GM12878 (cell line): ENCODE measurements at regions not wholly inside any gene's neighbourhood (a gene's known extent, or its start where the extent isn't known, plus 50 kb on each side); places are given as distances from the start of the nearest gene placed in this dataset.

ENCODE experiments used
- ATAC-seq: fragments of 200-7000 bp; cut with Tn5 transposase; 3 replicates; pipeline ENCODE4 v1.9.1; 2020; ENCODE audit warnings: mild to moderate bottlenecking, moderate library complexity
- BruUV-seq: library from RNA; stranded (reverse); fragments of 400-500 nt; replicated peaks from 2 replicates; lab custom pipeline; 2021; lab: Mats Ljungman, UMichigan
- CTCF ChIA-PET: fragments of 300-600 bp; sonication (Branson Sonifier 250); formaldehyde crosslinking; extraction: SDS; loops from one replicate; lab custom pipeline; 2021; ENCODE audit warnings: inconsistent platforms; lab: Yijun Ruan, JAX
- POLR2A ChIA-PET: fragments of 350-600 bp; formaldehyde crosslinking; extraction: SDS; loops from one replicate; lab custom pipeline; 2021; ENCODE audit warnings: inconsistent platforms; lab: Charles Lee
- RAD21 ChIA-PET: fragments of 300-600 bp; sonication (Branson Sonifier 250); formaldehyde crosslinking; loops from one replicate; lab custom pipeline; 2023; ENCODE audit warnings: antibody characterized with exemption; ENCODE audit not compliant: unreplicated experiment; lab: Charles Lee
- SMC1A ChIA-PET: fragments of 300-600 bp; sonication (Branson Sonifier 250); formaldehyde crosslinking; loops from one replicate; lab custom pipeline; 2023; ENCODE audit not compliant: unreplicated experiment, uncharacterized antibody; lab: Charles Lee
- DNase-seq: peaks from one replicate; pipeline ENCODE4 v3.0.0-alpha.2; 2011; ENCODE audit warnings: low read depth, low spot score
- FAIRE-seq: peaks from 3 replicates; lab custom pipeline; 2011; peaks lifted over from hg19 to GRCh38; lab: Jason Lieb, UNC
- H2AFZ ChIP-seq: 2 replicates; pipeline ENCODE4 v1.6.0; 2011; ENCODE audit warnings: low read depth, low read length, control low read depth; ENCODE audit not compliant: control insufficient read depth
- H3K27ac ChIP-seq: 2 replicates; pipeline ENCODE4 v1.5.1; 2011; ENCODE audit warnings: control low read depth; ENCODE audit not compliant: control insufficient read depth, insufficient read depth
- H3K27me3 ChIP-seq, 2 experiments: replicated peaks in 1 of 2; 2 replicates each; pipeline versions ENCODE4 v1.6.0 to v1.6.1; 2011; ENCODE audit warnings: low read length in 1 of 2; ENCODE audit not compliant: control insufficient read depth in 2 of 2, insufficient read depth in 2 of 2
- H3K36me3 ChIP-seq, 2 experiments: 2 replicates each; pipeline ENCODE4 v1.5.1; 2011; ENCODE audit warnings: low read length in 1 of 2; ENCODE audit not compliant: control insufficient read depth in 2 of 2, insufficient read depth in 2 of 2
- H3K4me1 ChIP-seq: 2 replicates; pipeline ENCODE4 v1.6.1; 2011; ENCODE audit warnings: mild to moderate bottlenecking, low read length, moderate library complexity, mixed read lengths; ENCODE audit not compliant: control insufficient read depth, insufficient read depth
- H3K4me2 ChIP-seq: 2 replicates; pipeline ENCODE4 v1.6.0; 2011; ENCODE audit warnings: control low read depth; ENCODE audit not compliant: control insufficient read depth, insufficient read depth
- H3K4me3 ChIP-seq: fragments of 200-600 bp; sonication (generic); 2 replicates; pipeline ENCODE4 v1.5.1; 2016
- H3K79me2 ChIP-seq: 2 replicates; pipeline ENCODE4 v1.6.0; 2011; ENCODE audit warnings: low read length; ENCODE audit not compliant: control insufficient read depth, insufficient read depth
- H3K9ac ChIP-seq: 2 replicates; pipeline ENCODE4 v1.8.0; 2011; ENCODE audit warnings: low read length, control low read depth, mixed read lengths; ENCODE audit not compliant: control insufficient read depth, insufficient read depth
- H3K9me3 ChIP-seq: replicated peaks from 3 replicates; pipeline ENCODE4 v1.5.1; 2011; ENCODE audit warnings: mild to moderate bottlenecking, low read length; ENCODE audit not compliant: control insufficient read depth, insufficient read depth
- H4K20me1 ChIP-seq: 2 replicates; pipeline ENCODE4 v1.6.0; 2011; ENCODE audit not compliant: control insufficient read depth, insufficient read depth
- CREM ChIP-seq: IDR thresholded peaks from 2 replicates; pipeline ENCODE4 v1.6.1; 2014; ENCODE audit warnings: antibody characterized with exemption, low read depth
- FOS ChIP-seq: IDR thresholded peaks from 3 replicates; pipeline ENCODE4 v1.6.1; 2011; ENCODE audit warnings: borderline replicate concordance; ENCODE audit not compliant: insufficient read length; ENCODE audit errors: extremely low read depth
- IKZF2 ChIP-seq, 2 experiments: fragments of 450-650 bp; IDR thresholded peaks; 2 replicates each; pipeline ENCODE4 v1.6.1; 2017; ENCODE audit warnings: mild to moderate bottlenecking in 2 of 2, moderate library complexity in 2 of 2
- IRF4 ChIP-seq: IDR thresholded peaks from 2 replicates; pipeline ENCODE4 v1.6.1; 2011; ENCODE audit warnings: low read depth, low read length
- NFYA ChIP-seq: IDR thresholded peaks from 2 replicates; pipeline ENCODE4 v1.6.1; 2011; ENCODE audit warnings: low read depth, mild to moderate bottlenecking, low read length, improper control_type of control experiment, borderline replicate concordance
- PAX5 ChIP-seq: IDR thresholded peaks from 2 replicates; pipeline ENCODE4 v1.6.1; 2011; ENCODE audit warnings: low read depth, low read length, borderline replicate concordance
- PAX8 ChIP-seq: fragments of 450-650 bp; IDR thresholded peaks from 2 replicates; pipeline ENCODE4 v1.6.1; 2017; ENCODE audit warnings: mild to moderate bottlenecking, moderate library complexity
- WGBS: methylation state at CpG from one replicate; pipeline ENCODE4 v1.1.6; 2016; ENCODE audit warnings: low lambda C conversion rate; ENCODE audit not compliant: insufficient replicate concordance, insufficient coverage; ENCODE audit errors: missing lambda C conversion rate; 5-methylcytosine and 5-hydroxymethylcytosine counted together
- in situ Hi-C: fragments of 300-500 bp; cut with MboI; formaldehyde crosslinking; loops from 9 replicates; pipeline ENCODE4 v1.14.3; 2018; ENCODE audit warnings: mixed read lengths
- intact Hi-C: fragments of 100-400 bp; cut with micrococcal nuclease; formaldehyde crosslinking; loops from one replicate; pipeline ENCODE4 v1.14.2; 2022; ENCODE audit not compliant: unreplicated experiment
- TF ChIP-seq, protein P1 (sequence below): fragments of 450-650 bp; IDR thresholded peaks from 2 replicates; pipeline ENCODE4 v1.6.1; 2018; ENCODE audit warnings: mild to moderate bottlenecking, low read depth, moderate library complexity; ENCODE audit not compliant: partially characterized antibody
- TF ChIP-seq, protein P2 (sequence below): IDR thresholded peaks from 2 replicates; pipeline ENCODE4 v1.6.1; 2011; ENCODE audit warnings: borderline replicate concordance, low read depth, mild to moderate bottlenecking, moderate library complexity, low read length; ENCODE audit not compliant: insufficient read depth, poor library complexity, severe bottlenecking
- TF ChIP-seq, protein P3 (sequence below): IDR thresholded peaks from 2 replicates; pipeline ENCODE4 v1.6.1; 2011; ENCODE audit warnings: low read depth, low read length, improper control_type of control experiment, borderline replicate concordance
- TF ChIP-seq, protein P4 (sequence below): fragments of 450-650 bp; IDR thresholded peaks from 2 replicates; pipeline ENCODE4 v1.6.1; 2018; ENCODE audit warnings: borderline replicate concordance, mild to moderate bottlenecking; ENCODE audit not compliant: partially characterized antibody

DNA sequence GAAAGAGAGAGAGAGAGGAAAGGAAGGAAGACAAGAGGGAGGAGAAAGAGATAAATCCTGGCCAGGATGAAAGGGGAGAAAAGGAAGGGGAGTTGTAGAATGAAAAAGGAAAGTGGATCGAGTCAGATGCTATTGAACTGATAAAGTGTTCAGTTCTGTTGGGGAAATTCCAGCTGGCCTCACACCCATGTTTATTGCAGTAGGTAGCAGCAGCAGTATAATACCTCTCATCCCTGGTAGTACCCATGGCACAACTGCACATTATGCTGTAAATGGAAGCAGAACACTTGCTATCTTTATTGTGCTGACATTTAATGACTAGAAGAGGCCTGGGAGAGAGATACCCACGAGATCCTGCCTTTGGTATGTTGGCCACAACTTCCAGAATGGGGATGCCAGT is 178.1 kb downstream of the EVX1 start (continued):
- TF ChIP-seq, protein P1, sequence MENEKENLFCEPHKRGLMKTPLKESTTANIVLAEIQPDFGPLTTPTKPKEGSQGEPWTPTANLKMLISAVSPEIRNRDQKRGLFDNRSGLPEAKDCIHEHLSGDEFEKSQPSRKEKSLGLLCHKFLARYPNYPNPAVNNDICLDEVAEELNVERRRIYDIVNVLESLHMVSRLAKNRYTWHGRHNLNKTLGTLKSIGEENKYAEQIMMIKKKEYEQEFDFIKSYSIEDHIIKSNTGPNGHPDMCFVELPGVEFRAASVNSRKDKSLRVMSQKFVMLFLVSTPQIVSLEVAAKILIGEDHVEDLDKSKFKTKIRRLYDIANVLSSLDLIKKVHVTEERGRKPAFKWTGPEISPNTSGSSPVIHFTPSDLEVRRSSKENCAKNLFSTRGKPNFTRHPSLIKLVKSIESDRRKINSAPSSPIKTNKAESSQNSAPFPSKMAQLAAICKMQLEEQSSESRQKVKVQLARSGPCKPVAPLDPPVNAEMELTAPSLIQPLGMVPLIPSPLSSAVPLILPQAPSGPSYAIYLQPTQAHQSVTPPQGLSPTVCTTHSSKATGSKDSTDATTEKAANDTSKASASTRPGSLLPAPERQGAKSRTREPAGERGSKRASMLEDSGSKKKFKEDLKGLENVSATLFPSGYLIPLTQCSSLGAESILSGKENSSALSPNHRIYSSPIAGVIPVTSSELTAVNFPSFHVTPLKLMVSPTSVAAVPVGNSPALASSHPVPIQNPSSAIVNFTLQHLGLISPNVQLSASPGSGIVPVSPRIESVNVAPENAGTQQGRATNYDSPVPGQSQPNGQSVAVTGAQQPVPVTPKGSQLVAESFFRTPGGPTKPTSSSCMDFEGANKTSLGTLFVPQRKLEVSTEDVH: no peak
- TF ChIP-seq, protein P2, sequence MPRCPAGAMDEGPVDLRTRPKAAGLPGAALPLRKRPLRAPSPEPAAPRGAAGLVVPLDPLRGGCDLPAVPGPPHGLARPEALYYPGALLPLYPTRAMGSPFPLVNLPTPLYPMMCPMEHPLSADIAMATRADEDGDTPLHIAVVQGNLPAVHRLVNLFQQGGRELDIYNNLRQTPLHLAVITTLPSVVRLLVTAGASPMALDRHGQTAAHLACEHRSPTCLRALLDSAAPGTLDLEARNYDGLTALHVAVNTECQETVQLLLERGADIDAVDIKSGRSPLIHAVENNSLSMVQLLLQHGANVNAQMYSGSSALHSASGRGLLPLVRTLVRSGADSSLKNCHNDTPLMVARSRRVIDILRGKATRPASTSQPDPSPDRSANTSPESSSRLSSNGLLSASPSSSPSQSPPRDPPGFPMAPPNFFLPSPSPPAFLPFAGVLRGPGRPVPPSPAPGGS: no peak
- TF ChIP-seq CREM (no peak), FOS (no peak)
- TF ChIP-seq, protein P3, sequence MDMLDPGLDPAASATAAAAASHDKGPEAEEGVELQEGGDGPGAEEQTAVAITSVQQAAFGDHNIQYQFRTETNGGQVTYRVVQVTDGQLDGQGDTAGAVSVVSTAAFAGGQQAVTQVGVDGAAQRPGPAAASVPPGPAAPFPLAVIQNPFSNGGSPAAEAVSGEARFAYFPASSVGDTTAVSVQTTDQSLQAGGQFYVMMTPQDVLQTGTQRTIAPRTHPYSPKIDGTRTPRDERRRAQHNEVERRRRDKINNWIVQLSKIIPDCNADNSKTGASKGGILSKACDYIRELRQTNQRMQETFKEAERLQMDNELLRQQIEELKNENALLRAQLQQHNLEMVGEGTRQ: no peak

DNA sequence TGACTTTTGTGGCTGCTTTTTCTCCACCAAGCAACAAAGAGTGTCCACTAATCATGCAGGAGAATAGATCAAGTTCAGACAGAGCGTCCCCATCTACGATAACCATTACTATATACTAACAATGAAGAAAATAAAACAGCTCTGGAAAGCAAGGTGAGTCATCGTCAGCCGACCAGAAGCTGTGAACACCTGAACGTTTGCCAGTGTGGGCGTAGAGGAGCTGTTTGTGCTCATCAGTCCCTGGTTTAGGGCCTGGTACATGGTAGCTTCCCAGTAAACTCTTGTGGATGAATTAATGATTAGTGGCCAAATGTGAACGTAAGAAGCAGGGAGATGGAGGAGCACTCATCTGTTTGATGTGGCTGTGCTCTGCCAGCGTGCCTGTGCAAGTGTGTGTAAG is 180.7 kb downstream of the EVX1 start:
- Histone ChIP-seq H3K27ac (no peak overlapping the region), H3K9ac (no peak overlapping the region), H3K4me1 (no peaks in the 10 kb centered on the region), H3K79me2 (no peaks in the 10 kb centered on the region), H2AFZ (no peak overlapping the region), H4K20me1 (no peaks in the 10 kb centered on the region), H3K36me3 (no peaks in the 10 kb centered on the region)
- SMC1A ChIA-PET: no interaction called here
- intact Hi-C loops: no loop called here
- DNase-seq: no peak
- no TSS peak for BruUV-seq
- TF ChIP-seq PAX5 (no peak), PAX8 (no peak), NFYA (no peak), FOS (no peak), IKZF2 (IDR thresholded peaks at IDR 0.05) (no peak), IRF4 (no peak)
- TF ChIP-seq, protein P4, sequence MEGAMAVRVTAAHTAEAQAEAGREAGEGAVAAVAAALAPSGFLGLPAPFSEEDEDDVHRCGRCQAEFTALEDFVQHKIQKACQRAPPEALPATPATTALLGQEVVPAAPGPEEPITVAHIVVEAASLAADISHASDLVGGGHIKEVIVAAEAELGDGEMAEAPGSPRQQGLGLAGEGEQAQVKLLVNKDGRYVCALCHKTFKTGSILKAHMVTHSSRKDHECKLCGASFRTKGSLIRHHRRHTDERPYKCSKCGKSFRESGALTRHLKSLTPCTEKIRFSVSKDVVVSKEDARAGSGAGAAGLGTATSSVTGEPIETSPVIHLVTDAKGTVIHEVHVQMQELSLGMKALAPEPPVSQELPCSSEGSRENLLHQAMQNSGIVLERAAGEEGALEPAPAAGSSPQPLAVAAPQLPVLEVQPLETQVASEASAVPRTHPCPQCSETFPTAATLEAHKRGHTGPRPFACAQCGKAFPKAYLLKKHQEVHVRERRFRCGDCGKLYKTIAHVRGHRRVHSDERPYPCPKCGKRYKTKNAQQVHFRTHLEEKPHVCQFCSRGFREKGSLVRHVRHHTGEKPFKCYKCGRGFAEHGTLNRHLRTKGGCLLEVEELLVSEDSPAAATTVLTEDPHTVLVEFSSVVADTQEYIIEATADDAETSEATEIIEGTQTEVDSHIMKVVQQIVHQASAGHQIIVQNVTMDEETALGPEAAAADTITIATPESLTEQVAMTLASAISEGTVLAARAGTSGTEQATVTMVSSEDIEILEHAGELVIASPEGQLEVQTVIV: no peak
- TF ChIP-seq, all 136 proteins: peak for 0
- no peak overlapping the region for H3K4me3 ChIP-seq
- in situ Hi-C loops: no loop called here
- FAIRE-seq (no peak), ATAC-seq (no peak)
- H3K4me2 ChIP-seq: no peak overlapping the region
- RAD21 ChIA-PET: no interaction called here
- WGBS: 50% methylated on average over 8 of the region's 8 CpGs
- CTCF ChIA-PET: no interaction called here
- no peaks in the 10 kb centered on the region; a peak in 1 of 4 replicates for H3K27me3 ChIP-seq
- POLR2A ChIA-PET: no interaction called here
- H3K9me3 ChIP-seq: no peaks in the 10 kb centered on the region
